ENCODE measurements at regions not wholly inside any gene's neighbourhood (a gene's known extent, or its start where the extent isn't known, plus 50 kb on each side); places are given as distances from the start of the nearest gene placed in this dataset.

DNA sequence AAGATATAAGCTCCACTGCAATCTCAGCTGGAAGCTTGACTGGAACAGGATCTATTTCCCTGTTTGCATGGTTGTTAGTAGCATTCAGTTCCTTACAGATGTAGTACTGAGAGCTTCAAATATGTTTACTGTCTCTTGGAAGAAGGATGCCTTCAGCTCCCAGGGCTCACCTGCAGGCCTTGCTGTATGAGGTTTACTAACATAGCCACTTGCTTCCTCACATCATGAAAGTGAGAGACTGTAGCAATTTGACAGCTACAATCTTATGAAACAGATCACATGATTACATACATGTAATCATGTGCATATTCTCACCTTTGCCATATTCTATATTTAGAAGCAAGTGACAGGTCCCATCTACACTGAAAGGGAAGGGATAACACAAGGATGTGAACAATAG lies 458.1 kb upstream of the PCDH20 start:
- no peak overlapping the region for H3K4me3 Mint-ChIP-seq
- H3K4me1 Mint-ChIP-seq (ENCODE audit: low read depth), result no peaks in the 10 kb centered on the region
- DNase-seq, result no peak

GRCh38 chr13:61857198-61857597 lies 441.5 kb upstream of the PCDH20 start:
- DNase-seq, result no peak
- Mint-ChIP-seq H3K27ac (no peak overlapping the region), H3K4me1 (ENCODE audit: low read depth) (no peaks in the 10 kb centered on the region), H3K9me3 (peaks cover 15% of the 10 kb centered on the region), H3K4me3 (no peak overlapping the region), H3K36me3 (ENCODE audit: low read depth) (no peaks in the 10 kb centered on the region), H3K27me3 (ENCODE audit: insufficient read depth) (no peaks in the 10 kb centered on the region)
- TF ChIP-seq, protein P1, sequence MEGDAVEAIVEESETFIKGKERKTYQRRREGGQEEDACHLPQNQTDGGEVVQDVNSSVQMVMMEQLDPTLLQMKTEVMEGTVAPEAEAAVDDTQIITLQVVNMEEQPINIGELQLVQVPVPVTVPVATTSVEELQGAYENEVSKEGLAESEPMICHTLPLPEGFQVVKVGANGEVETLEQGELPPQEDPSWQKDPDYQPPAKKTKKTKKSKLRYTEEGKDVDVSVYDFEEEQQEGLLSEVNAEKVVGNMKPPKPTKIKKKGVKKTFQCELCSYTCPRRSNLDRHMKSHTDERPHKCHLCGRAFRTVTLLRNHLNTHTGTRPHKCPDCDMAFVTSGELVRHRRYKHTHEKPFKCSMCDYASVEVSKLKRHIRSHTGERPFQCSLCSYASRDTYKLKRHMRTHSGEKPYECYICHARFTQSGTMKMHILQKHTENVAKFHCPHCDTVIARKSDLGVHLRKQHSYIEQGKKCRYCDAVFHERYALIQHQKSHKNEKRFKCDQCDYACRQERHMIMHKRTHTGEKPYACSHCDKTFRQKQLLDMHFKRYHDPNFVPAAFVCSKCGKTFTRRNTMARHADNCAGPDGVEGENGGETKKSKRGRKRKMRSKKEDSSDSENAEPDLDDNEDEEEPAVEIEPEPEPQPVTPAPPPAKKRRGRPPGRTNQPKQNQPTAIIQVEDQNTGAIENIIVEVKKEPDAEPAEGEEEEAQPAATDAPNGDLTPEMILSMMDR (IDR thresholded peaks at IDR 0.05), result no peak

More for the DNA sequence above, 458.1 kb upstream of the PCDH20 start:
- TF ChIP-seq, protein P1 (IDR thresholded peaks at IDR 0.05), result no peak
- Mint-ChIP-seq H3K9me3 (peaks cover 53% of the 10 kb centered on the region), H3K27me3 (ENCODE audit: insufficient read depth) (no peaks in the 10 kb centered on the region), H3K27ac (no peak overlapping the region), H3K36me3 (ENCODE audit: low read depth) (no peaks in the 10 kb centered on the region)

- Mint-ChIP-seq H3K27me3 (ENCODE audit: insufficient read depth) (no peaks in the 10 kb centered on the region), H3K36me3 (ENCODE audit: low read depth) (no peaks in the 10 kb centered on the region), H3K4me3 (no peak overlapping the region), H3K9me3 (peaks cover 17% of the 10 kb centered on the region), H3K4me1 (ENCODE audit: low read depth) (no peaks in the 10 kb centered on the region), H3K27ac (no peak overlapping the region)
- TF ChIP-seq, protein P1 (IDR thresholded peaks at IDR 0.05), result no peak
- DNase-seq, result no peak
Observed at GRCh38 chr13:61852116-61852619, 436.5 kb upstream of the PCDH20 start.

DNA sequence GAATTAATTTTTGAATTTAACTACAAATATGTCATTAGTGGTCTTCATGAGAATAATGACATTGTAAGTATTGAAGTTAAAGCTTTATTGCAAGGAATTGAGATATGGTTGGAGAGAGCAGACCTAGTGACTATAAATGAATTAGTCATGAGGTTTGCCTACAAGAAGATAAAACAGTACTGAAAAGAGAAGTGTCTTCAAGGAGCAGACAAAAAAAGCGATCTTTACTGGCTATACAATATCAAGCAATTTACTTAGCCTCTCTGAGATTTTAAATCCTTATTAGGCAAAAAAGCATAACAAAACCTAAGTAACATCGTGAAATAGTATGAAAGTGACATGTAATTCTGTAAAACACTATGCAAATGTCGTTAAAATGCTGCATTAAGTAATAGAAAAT lies 435.1 kb upstream of the PCDH20 start:
- Mint-ChIP-seq H3K27me3 (ENCODE audit: insufficient read depth) (no peaks in the 10 kb centered on the region), H3K4me3 (no peak overlapping the region), H3K27ac (no peak overlapping the region), H3K9me3 (peaks cover 17% of the 10 kb centered on the region), H3K4me1 (ENCODE audit: low read depth) (no peaks in the 10 kb centered on the region), H3K36me3 (ENCODE audit: low read depth) (no peaks in the 10 kb centered on the region)
- TF ChIP-seq, protein P1 (IDR thresholded peaks at IDR 0.05), result no peak
- DNase-seq, result no peak

GRCh38 chr13:61838568-61838967 lies 422.9 kb upstream of the PCDH20 start:
- TF ChIP-seq, protein P1 (IDR thresholded peaks at IDR 0.05), result no peak
- H3K27me3 Mint-ChIP-seq (ENCODE audit: insufficient read depth), result no peaks in the 10 kb centered on the region
- peaks cover 21% of the 10 kb centered on the region for H3K9me3 Mint-ChIP-seq
- no peaks in the 10 kb centered on the region for H3K36me3 Mint-ChIP-seq (ENCODE audit: low read depth)
- no peak for DNase-seq
- H3K4me3 Mint-ChIP-seq, result no peak overlapping the region
- no peaks in the 10 kb centered on the region for H3K4me1 Mint-ChIP-seq (ENCODE audit: low read depth)
- no peak overlapping the region for H3K27ac Mint-ChIP-seq

DNA sequence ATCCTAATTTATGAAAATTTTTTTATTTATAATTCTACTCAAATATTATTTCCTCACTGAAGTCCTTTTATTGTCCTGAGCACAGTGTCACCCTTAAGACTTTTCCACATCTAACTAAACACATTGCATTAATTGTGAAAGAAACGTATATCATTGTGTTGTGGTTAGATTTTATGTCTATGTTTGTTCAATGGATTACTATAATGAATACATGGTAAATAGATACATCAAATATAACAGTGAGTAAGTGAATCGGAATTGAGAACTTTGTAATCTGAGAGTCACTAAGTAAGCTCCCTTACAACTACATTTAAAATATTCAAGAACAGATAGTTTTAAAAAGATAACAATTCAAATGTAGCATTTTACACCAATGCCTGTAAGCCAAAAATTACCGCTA lies 417.6 kb upstream of the PCDH20 start:
- Mint-ChIP-seq H3K4me3 (no peak overlapping the region), H3K27ac (no peak overlapping the region), H3K27me3 (ENCODE audit: insufficient read depth) (no peaks in the 10 kb centered on the region), H3K4me1 (ENCODE audit: low read depth) (no peaks in the 10 kb centered on the region), H3K36me3 (ENCODE audit: low read depth) (no peaks in the 10 kb centered on the region), H3K9me3 (peaks cover 24% of the 10 kb centered on the region)
- no peak for DNase-seq
- TF ChIP-seq, protein P1 (IDR thresholded peaks at IDR 0.05), result no peak
